DOHH2 (cell line): ENCODE measurements at regions not wholly inside any gene's neighbourhood (a gene's known extent, or its start where the extent isn't known, plus 50 kb on each side); places are given as distances from the start of the nearest gene placed in this dataset.

Source experiments
- H3F3A ChIP-seq: fragments of 200-600 bp; sonication (generic), shearing (Covaris generic); 2 replicates; pipeline ENCODE4 v1.6.0; 2016; ENCODE audit warnings: antibody characterized with exemption, mild to moderate bottlenecking; ENCODE audit not compliant: control insufficient read depth, insufficient read depth
- H3K27ac ChIP-seq: fragments of 200-600 bp; sonication (generic); 2 replicates; pipeline ENCODE4 v1.5.1; 2014; ENCODE audit warnings: low read depth, mild to moderate bottlenecking, low read length, moderate library complexity
- H3K27me3 ChIP-seq: fragments of 200-600 bp; sonication (generic); 2 replicates; pipeline ENCODE4 v1.6.1; 2014; ENCODE audit warnings: mild to moderate bottlenecking, low read length, mixed read lengths; ENCODE audit not compliant: control insufficient read depth
- H3K36me3 ChIP-seq: fragments of 200-600 bp; sonication (generic); 2 replicates; pipeline ENCODE4 v1.6.1; 2014; ENCODE audit warnings: mild to moderate bottlenecking, low read length, moderate library complexity, mixed read lengths; ENCODE audit not compliant: control insufficient read depth
- H3K4me1 ChIP-seq: fragments of 200-600 bp; sonication (generic); 2 replicates; pipeline ENCODE4 v1.6.1; 2014; ENCODE audit warnings: mild to moderate bottlenecking, low read length, mixed read lengths; ENCODE audit not compliant: control insufficient read depth
- H3K4me2 ChIP-seq: fragments of 200-600 bp; sonication (generic); 2 replicates; pipeline ENCODE4 v1.6.0; 2014; ENCODE audit warnings: mild to moderate bottlenecking, low read length, moderate library complexity
- H3K4me3 ChIP-seq: fragments of 200-600 bp; sonication (generic); 2 replicates; pipeline ENCODE4 v1.5.1; 2014; ENCODE audit warnings: mild to moderate bottlenecking, low read length, mixed read lengths
- H3K79me2 ChIP-seq: fragments of 200-600 bp; sonication (generic); 2 replicates; pipeline ENCODE4 v1.6.1; 2014; ENCODE audit warnings: mild to moderate bottlenecking, low read length, mixed read lengths; ENCODE audit not compliant: control insufficient read depth
- H3K9me2 ChIP-seq: fragments of 200-600 bp; sonication (generic); replicated peaks from 2 replicates; pipeline ENCODE4 v1.6.1; 2014; ENCODE audit warnings: mild to moderate bottlenecking, low read length, mixed read lengths; ENCODE audit not compliant: control insufficient read depth
- H3K9me3 ChIP-seq: fragments of 200-600 bp; sonication (generic); 2 replicates; pipeline ENCODE4 v1.6.1; 2014; ENCODE audit warnings: antibody characterized with exemption, low read length, mixed read lengths; ENCODE audit not compliant: control insufficient read depth, insufficient read depth
- H4K20me1 ChIP-seq: fragments of 200-600 bp; sonication (generic); 2 replicates; pipeline ENCODE4 v1.6.0; 2014; ENCODE audit warnings: low read depth, mild to moderate bottlenecking, antibody characterized with exemption, low read length, moderate library complexity; ENCODE audit not compliant: control insufficient read depth, insufficient read depth
- CTCF ChIP-seq: fragments of 200-600 bp; sonication (generic); IDR thresholded peaks from one replicate; pipeline ENCODE4 v1.5.1; 2014; ENCODE audit warnings: antibody characterized with exemption, mild to moderate bottlenecking, low read depth, low read length; ENCODE audit not compliant: poor library complexity, severe bottlenecking
- EZH2phosphoT487 ChIP-seq: fragments of 200-600 bp; sonication (generic); IDR thresholded peaks from 2 replicates; pipeline ENCODE4 v1.6.1; 2017; ENCODE audit warnings: borderline replicate concordance, mild to moderate bottlenecking, antibody characterized with exemption, low read length, moderate library complexity, mixed read lengths

DNA sequence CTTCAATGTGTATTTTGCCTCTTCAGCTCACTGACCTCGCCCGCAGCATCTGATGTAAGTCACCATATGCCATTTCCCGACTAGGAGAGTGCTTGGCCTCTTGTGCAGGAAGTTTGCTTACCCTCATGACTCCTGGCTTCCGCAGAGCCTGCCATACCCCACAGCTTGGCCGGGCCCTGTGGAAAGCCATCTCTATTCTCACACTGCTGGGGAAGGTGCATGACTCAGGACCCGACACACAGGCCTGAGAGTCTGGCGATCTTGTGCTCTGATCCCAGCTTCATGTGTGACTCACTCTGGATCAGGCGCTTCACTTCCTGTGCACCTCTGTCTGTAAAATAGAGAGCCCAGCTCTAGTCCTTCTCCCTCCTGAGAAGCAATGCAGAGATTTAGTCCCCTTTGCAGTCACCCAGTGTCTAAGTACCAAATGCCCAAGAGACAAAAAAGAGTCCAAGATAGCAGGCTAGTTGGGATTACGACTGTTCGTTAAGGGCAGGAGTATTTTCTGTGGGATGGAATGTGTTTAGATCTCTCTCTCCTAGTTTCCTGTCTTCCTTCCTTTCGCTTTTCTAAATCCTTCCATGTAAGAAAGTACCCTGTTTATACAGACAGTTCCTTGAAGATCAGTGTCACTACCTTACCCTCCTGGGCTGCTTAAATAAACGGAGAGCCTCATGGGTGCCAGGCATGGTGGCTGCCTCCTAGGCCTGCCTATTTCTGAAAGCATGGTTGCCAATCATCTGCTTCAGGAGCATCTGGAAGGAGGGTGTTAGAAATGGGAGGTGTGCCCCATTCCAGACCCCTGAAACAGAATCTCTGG lies 62.8 kb upstream of the KIF26B start:
- no peaks in the 10 kb centered on the region for H3K36me3 ChIP-seq
- H3K27me3 ChIP-seq, result no peaks in the 10 kb centered on the region
- no peaks in the 10 kb centered on the region for H3K9me2 ChIP-seq
- no peak overlapping the region for H3K4me2 ChIP-seq
- H3K4me1 ChIP-seq, result no peaks in the 10 kb centered on the region
- H4K20me1 ChIP-seq, result no peaks in the 10 kb centered on the region
- no peaks in the 10 kb centered on the region for H3F3A ChIP-seq
- TF ChIP-seq CTCF (no peak), EZH2phosphoT487 (no peak)
- no peaks in the 10 kb centered on the region for H3K79me2 ChIP-seq
- H3K4me3 ChIP-seq, result no peak overlapping the region
- H3K9me3 ChIP-seq, result no peaks in the 10 kb centered on the region
- H3K27ac ChIP-seq, result no peak overlapping the region

- Histone ChIP-seq H3K4me1 (no peaks in the 10 kb centered on the region), H3K27me3 (no peaks in the 10 kb centered on the region), H3K9me3 (no peaks in the 10 kb centered on the region), H3K4me2 (no peak overlapping the region), H3K79me2 (no peaks in the 10 kb centered on the region), H3K36me3 (no peaks in the 10 kb centered on the region), H3K27ac (no peak overlapping the region), H3K9me2 (no peaks in the 10 kb centered on the region), H3F3A (no peaks in the 10 kb centered on the region), H4K20me1 (no peaks in the 10 kb centered on the region), H3K4me3 (no peak overlapping the region)
- TF ChIP-seq EZH2phosphoT487, result no peak
- no peak for TF ChIP-seq CTCF
These were observed 63.6 kb upstream of the KIF26B start for GRCh38 chr1:245091171-245091621.

DNA sequence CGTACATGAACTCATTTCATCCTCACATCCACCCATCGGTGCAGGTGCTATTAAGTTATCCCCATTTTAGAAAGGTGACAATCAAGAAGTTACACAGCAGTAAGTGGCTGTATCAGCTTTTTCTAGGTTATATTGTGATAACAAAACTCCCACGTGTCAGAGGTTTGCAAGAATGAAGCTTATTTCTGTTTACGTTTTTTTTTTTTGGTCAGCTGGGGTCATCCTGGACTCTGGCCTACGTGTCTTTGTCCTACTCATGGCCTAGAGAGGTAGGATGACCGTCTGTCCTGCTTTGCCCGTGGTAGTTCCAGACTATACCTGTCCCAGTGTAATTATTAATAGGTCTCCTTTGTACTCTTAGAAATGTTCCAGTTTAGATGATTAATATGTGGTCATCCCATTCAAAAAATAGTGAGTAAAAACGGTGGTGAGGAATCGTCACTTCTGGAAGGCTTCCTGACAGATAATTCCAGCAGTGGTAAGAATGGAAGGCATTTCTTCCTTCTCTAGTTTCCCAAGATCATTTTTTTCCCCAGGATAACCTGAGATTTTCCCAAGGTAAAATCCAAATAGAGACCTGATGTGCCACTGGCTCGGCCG lies 64.2 kb upstream of the KIF26B start:
- Histone ChIP-seq H3K9me2 (no peaks in the 10 kb centered on the region), H3K79me2 (no peaks in the 10 kb centered on the region), H3K4me2 (no peak overlapping the region), H3K9me3 (no peaks in the 10 kb centered on the region), H3K27me3 (no peaks in the 10 kb centered on the region), H3K36me3 (no peaks in the 10 kb centered on the region), H3K4me3 (no peak overlapping the region), H4K20me1 (no peaks in the 10 kb centered on the region), H3K27ac (no peak overlapping the region), H3F3A (no peaks in the 10 kb centered on the region), H3K4me1 (no peaks in the 10 kb centered on the region)
- TF ChIP-seq EZH2phosphoT487, result no peak
- TF ChIP-seq CTCF, result no peak
